Neural progenitor cell (in vitro differentiated cells): ENCODE measurements at regions not wholly inside any gene's neighbourhood (a gene's known extent, or its start where the extent isn't known, plus 50 kb on each side); places are given as distances from the start of the nearest gene placed in this dataset.

Experiments used
- CTCF ChIP-seq: fragments of 200-600 bp; sonication (generic); IDR thresholded peaks from 2 replicates; pipeline ENCODE4 v1.5.1; 2017; ENCODE audit warnings: antibody characterized with exemption, mild to moderate bottlenecking
- EZH2 ChIP-seq: fragments of 200-600 bp; sonication (generic); IDR thresholded peaks from 2 replicates; pipeline ENCODE4 v1.6.1; 2017; ENCODE audit warnings: antibody characterized with exemption, mild to moderate bottlenecking, moderate library complexity

GRCh38 chr1:238177960-238178645 is 287.4 kb upstream of the ZP4 start:
- TF ChIP-seq CTCF (no peak), EZH2 (no peak)
